GM19193 (cell line): ENCODE measurements at regions not wholly inside any gene's neighbourhood (a gene's known extent, or its start where the extent isn't known, plus 50 kb on each side); places are given as distances from the start of the nearest gene placed in this dataset.

ENCODE experiments used
- POLR2A ChIP-seq: IDR thresholded peaks from 4 replicates; pipeline ENCODE4 v1.6.1; 2011; ENCODE audit not compliant: insufficient read depth, insufficient read length; ENCODE audit errors: extremely low read depth

GRCh38 chr3:43797794-43798193, 107.1 kb downstream of the ABHD5 start:
- TF ChIP-seq POLR2A, result no peak

GRCh38 chr3:43810797-43811196, 120.1 kb downstream of the ABHD5 start:
- no peak for TF ChIP-seq POLR2A

DNA sequence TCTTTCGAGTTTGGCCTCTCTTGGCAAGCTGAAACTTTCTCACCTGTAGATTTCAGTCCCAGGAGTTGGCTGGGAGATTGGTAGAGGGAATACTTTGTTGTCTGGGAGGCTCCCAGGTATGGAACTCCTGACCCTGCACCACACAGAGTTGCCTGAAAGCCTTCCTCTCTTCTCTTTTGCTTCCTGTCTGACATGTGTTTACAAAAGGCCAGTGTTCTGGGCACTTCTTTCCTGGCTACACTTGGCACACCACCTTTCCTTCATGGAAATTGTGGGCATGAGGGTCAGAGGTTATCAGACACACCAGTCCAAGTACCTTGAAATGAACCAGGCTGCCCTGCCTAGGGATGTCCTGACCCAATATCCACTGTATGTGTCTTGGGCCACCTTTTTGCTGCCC, 123.7 kb downstream of the ABHD5 start:
- no peak for TF ChIP-seq POLR2A

GRCh38 chr3:43816372-43816771, 125.6 kb downstream of the ABHD5 start:
- no peak for TF ChIP-seq POLR2A

DNA sequence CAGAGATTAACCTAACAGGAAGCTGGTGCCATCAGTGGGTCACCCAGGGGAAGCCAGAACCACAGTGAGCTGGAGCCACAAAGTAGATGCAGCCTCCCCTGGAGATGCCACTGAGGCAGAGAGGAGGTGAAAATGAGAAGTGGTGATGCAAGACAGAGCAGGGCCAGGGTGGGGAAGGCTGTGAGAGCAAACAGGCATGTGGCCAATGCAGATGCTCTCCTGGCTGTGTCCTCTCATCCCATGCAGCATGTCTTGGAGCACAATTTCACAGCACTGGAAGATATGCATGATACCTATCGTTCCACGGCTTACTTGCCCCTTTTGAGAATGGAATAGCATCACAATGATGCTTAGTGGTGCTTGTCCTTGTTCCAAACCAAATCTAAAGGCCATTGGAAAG, 126.3 kb downstream of the ABHD5 start:
- no peak for TF ChIP-seq POLR2A

- no peak for TF ChIP-seq POLR2A
Measured at GRCh38 chr3:43817825-43818224, 127.1 kb downstream of the ABHD5 start.

GRCh38 chr3:43818229-43818628, 127.5 kb downstream of the ABHD5 start:
- no peak for TF ChIP-seq POLR2A

DNA sequence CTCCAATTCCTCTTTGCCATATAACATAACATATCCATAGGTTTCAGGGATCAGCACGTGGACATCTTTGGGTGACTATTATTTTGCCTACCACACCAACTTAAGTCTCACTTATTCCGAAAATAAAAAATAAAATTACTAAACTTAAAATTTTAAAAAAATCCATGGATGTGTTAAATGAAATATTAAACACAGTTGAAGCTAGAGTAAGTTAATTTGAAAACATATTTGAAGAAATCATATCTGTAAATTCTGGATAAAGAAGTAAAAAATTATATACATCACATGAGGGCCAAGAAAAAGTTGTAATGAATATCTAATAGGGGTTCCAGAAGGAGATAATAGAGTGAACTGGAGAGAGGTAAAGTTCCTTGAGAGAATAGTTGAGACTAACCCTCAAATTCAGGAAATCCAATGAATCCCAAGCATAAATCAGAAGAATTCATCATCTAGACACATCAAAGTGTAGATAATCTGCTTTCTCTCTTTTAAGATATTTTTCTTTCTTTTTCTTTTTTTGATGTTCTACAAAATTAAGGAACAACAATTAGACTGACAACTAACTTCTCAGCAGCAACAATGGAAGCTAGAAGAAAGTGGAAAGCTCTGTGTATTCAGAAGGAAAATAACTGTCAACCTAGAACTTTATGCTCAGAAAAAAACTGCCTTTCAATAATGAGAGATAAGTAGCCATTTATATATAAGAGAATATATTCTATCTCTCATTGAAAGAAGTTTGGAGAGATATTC, 147.4 kb downstream of the ABHD5 start:
- no peak for TF ChIP-seq POLR2A

DNA sequence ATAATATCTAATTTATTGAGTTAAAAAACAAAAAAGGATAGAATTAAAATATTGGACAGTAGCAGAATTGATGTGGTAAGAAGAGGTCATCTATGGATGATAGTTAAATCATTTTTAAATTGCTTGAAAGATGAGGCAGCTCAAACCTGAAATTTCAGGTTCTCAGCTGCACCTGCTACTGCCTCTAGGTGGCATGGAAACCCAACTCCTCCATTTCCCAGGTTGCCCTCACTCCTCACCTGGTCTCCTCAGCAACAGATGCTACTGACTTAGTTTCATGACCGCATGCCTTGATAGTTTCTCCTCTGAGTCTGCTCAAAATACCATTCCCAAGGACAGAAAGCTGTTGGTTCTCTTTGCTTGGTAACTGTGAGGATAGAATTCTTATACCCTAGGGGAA, 148.1 kb downstream of the ABHD5 start:
- TF ChIP-seq POLR2A, result no peak

- TF ChIP-seq POLR2A, result no peak
Measured at GRCh38 chr3:43843386-43843785, 152.6 kb downstream of the ABHD5 start.

GRCh38 chr3:43844757-43845156, 154.0 kb downstream of the ABHD5 start:
- no peak for TF ChIP-seq POLR2A

- TF ChIP-seq POLR2A, result no peak
Measured at GRCh38 chr3:43852066-43852465, 161.3 kb downstream of the ABHD5 start.

DNA sequence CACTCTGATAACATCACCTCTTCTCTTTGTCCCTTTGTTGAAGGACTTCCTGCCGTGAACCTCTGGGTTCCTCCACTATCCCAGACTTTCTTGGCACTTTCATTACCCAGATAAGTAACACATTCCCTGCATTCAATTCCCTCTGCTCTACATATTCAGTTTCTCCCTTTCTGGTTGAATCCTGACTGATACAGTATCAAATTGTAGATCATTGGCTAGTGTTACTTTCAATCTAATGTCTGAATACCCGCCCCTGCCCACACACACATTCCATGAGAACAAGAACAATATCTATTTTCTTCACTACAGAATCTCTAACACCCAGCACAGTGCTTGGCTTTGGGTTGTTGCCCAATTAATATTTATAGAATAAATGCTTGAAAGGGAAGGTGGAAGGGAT, 163.5 kb downstream of the ABHD5 start:
- TF ChIP-seq POLR2A, result no peak

GRCh38 chr3:43854916-43855315, 164.2 kb downstream of the ABHD5 start:
- no peak for TF ChIP-seq POLR2A

DNA sequence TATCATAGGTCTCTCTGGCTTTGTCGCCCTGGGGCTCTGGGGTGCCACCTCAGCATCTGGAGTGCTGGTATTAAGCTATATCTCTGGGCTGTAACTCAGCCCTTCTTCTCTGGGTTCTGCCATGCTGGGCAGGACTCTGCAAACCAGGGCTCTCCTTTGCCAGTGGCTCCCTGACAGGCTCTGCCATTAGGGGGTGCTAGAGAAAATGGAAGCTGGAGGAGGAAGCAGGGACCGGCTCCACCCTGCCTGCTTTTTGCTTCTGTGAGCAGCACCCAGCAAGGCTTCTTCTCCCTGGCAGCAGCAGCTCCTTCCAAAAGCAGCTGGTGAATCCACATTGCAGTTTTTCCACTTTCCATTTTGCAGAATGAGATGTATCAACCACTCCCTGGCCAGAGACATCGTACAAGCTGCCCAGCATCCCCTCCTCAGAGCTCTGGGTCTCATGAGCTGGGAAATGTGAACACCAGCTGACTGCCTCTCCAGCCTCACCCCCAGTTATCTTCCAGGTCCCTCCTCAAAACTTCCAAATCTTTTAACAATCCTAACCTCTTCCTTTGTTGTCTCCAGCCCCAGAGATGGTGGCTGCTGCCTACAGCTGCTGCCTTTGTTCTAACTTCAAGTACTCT, 165.0 kb downstream of the ABHD5 start:
- no peak for TF ChIP-seq POLR2A

DNA sequence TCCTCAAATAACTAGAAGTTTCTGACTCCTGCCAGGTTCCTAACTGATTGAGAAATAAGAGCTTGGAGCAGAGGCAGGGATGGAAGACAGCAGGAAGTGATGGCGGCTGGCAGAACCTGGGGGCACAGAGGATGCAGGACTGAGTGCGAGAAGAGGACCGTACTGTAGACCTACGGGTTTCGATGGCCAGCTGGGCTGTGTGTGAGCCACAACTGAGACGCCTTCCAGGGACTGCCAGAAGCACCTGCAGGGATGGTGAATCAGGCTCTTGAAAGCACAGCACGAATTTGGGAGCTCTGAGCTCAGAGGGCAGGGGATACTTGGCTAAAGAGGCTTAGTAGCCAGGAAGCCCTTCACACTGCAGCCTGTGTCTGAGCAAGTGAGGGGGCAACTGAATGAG, 165.6 kb downstream of the ABHD5 start:
- no peak for TF ChIP-seq POLR2A
